SK-N-SH (cell line): ENCODE measurements at regions not wholly inside any gene's neighbourhood (a gene's known extent, or its start where the extent isn't known, plus 50 kb on each side); places are given as distances from the start of the nearest gene placed in this dataset.

Source experiments
- CTCF ChIA-PET: fragments of 300-600, 350-600 bp; formaldehyde crosslinking; extraction: SDS; loops from one replicate; lab custom pipeline; 2021; lab: Yijun Ruan, JAX
- POLR2A ChIA-PET: fragments of 350-600 bp; sonication (Branson Sonifier 250); formaldehyde crosslinking; extraction: SDS; loops from one replicate; lab custom pipeline; 2020; ENCODE audit warnings: antibody characterized with exemption, inconsistent platforms; lab: Yijun Ruan, JAX
- DNase-seq: peaks from one replicate; pipeline ENCODE4 v3.0.0; 2012
- H2AFZ ChIP-seq: fragments of 200-600 bp; sonication (generic); 2 replicates; pipeline ENCODE4 v1.8.1; 2016; ENCODE audit warnings: antibody characterized with exemption, mild to moderate bottlenecking, low read depth
- H3F3A ChIP-seq: fragments of 200-600 bp; sonication (generic); replicated peaks from 2 replicates; pipeline ENCODE3; 2016; ENCODE audit warnings: antibody characterized with exemption, mild to moderate bottlenecking; ENCODE audit not compliant: insufficient read depth
- H3K27ac ChIP-seq, 2 experiments: fragments of 200-500 bp in 1 of 2; fragments of 200-600 bp in 1 of 2; sonication (Bioruptor generic) in 1 of 2; sonication (generic), shearing (Covaris generic) in 1 of 2; 2 replicates each; pipeline versions ENCODE4 v1.5.1 to v1.6.1; 2014 to 2016; ENCODE audit warnings: low read depth in 2 of 2, inconsistent platforms in 1 of 2, low read length in 1 of 2, mild to moderate bottlenecking in 1 of 2, mixed read lengths in 1 of 2
- H3K27me3 ChIP-seq: fragments of 200-600 bp; sonication (generic), shearing (Covaris generic); 2 replicates; pipeline ENCODE4 v1.6.1; 2016; ENCODE audit warnings: mixed run types; ENCODE audit not compliant: insufficient read depth
- H3K36me3 ChIP-seq, 2 experiments: fragments of 200-500 bp in 1 of 2; fragments of 200-600 bp in 1 of 2; sonication (Bioruptor generic) in 1 of 2; sonication (generic) in 1 of 2; replicated peaks in 1 of 2; 2 replicates each; pipeline versions ENCODE3 to v1.5.1; 2014 to 2016; ENCODE audit warnings: low read length in 1 of 2, mild to moderate bottlenecking in 1 of 2; ENCODE audit not compliant: insufficient read depth in 2 of 2, control insufficient read depth in 1 of 2
- H3K4me1 ChIP-seq, 2 experiments: fragments of 200-500 bp in 1 of 2; fragments of 200-600 bp in 1 of 2; sonication (Bioruptor generic) in 1 of 2; sonication (generic), shearing (Covaris generic) in 1 of 2; 2 replicates each; pipeline versions ENCODE4 v1.5.1 to v1.6.1; 2014 to 2016; ENCODE audit warnings: low read depth in 1 of 2, low read length in 1 of 2, mixed run types in 1 of 2; ENCODE audit not compliant: insufficient read depth in 2 of 2, control insufficient read depth in 1 of 2
- H3K4me2 ChIP-seq: fragments of 200-600 bp; sonication (generic), shearing (Covaris generic); 2 replicates; pipeline ENCODE4 v1.6.1; 2017; ENCODE audit warnings: mixed run types
- H3K4me3 ChIP-seq, 2 experiments: fragments of 200-500 bp in 1 of 2; fragments of 200-600 bp in 1 of 2; sonication (Bioruptor generic) in 1 of 2; sonication (generic), shearing (Covaris generic) in 1 of 2; 2 replicates each; pipeline versions ENCODE4 v1.5.1 to v1.8.1; 2014 to 2016; ENCODE audit warnings: low read depth in 2 of 2, inconsistent platforms in 1 of 2, low read length in 1 of 2, mild to moderate bottlenecking in 1 of 2, mixed read lengths in 1 of 2, moderate library complexity in 1 of 2
- H3K79me2 ChIP-seq: fragments of 200-600 bp; sonication (generic); 2 replicates; pipeline ENCODE4 v1.8.1; 2017; ENCODE audit warnings: mild to moderate bottlenecking; ENCODE audit not compliant: insufficient read depth
- H3K9ac ChIP-seq: fragments of 200-600 bp; sonication (generic); 2 replicates; pipeline ENCODE4 v1.6.1; 2017; ENCODE audit warnings: mixed run types
- H3K9me2 ChIP-seq: fragments of 200-600 bp; sonication (generic); 2 replicates; pipeline ENCODE4 v1.6.1; 2017; ENCODE audit warnings: mixed run types
- H3K9me3 ChIP-seq: fragments of 200-600 bp; sonication (generic); 2 replicates; pipeline ENCODE4 v1.6.1; 2017; ENCODE audit warnings: mixed run types, mild to moderate bottlenecking, moderate library complexity
- H4K20me1 ChIP-seq: fragments of 200-600 bp; sonication (generic); 2 replicates; pipeline ENCODE4 v1.6.1; 2017; ENCODE audit warnings: mild to moderate bottlenecking, mixed run types; ENCODE audit not compliant: insufficient read depth
- CHD2 ChIP-seq: fragments of 150-350 bp; IDR thresholded peaks from 2 replicates; pipeline ENCODE4 v1.6.1; 2018; ENCODE audit warnings: low read length; ENCODE audit not compliant: partially characterized antibody
- CTCF ChIP-seq: fragments of 200-600 bp; sonication (generic); IDR thresholded peaks from 2 replicates; pipeline ENCODE4 v1.6.1; 2017; ENCODE audit warnings: antibody characterized with exemption, mild to moderate bottlenecking, moderate library complexity
- EP300 ChIP-seq, 2 experiments: IDR thresholded peaks; 2 replicates each; pipeline versions ENCODE4 v1.4.0 to v1.6.1; 2012; ENCODE audit warnings: borderline replicate concordance in 1 of 2, low read depth in 1 of 2, low read length in 1 of 2
- FOXM1 ChIP-seq: IDR thresholded peaks from 2 replicates; pipeline ENCODE4 v1.4.0; 2012; ENCODE audit warnings: low read depth, mild to moderate bottlenecking
- IRF3 ChIP-seq: fragments of 150-350 bp; IDR thresholded peaks from 2 replicates; pipeline ENCODE4 v1.6.1; 2016; ENCODE audit warnings: mild to moderate bottlenecking, low read depth, low read length
- MAX ChIP-seq: IDR thresholded peaks from 2 replicates; pipeline ENCODE4 v1.4.0; 2012; ENCODE audit warnings: low read depth
- MEF2A ChIP-seq: IDR thresholded peaks from 2 replicates; pipeline ENCODE4 v1.4.0; 2012; ENCODE audit warnings: low read depth, borderline replicate concordance
- MXI1 ChIP-seq: IDR thresholded peaks from 2 replicates; pipeline ENCODE4 v1.6.1; 2012; ENCODE audit warnings: mild to moderate bottlenecking, low read depth, low read length, improper control_type of control experiment
- NFIC ChIP-seq: IDR thresholded peaks from 2 replicates; pipeline ENCODE4 v1.4.0; 2012; ENCODE audit warnings: borderline replicate concordance
- RAD21 ChIP-seq: IDR thresholded peaks from 2 replicates; pipeline ENCODE4 v1.6.1; 2012; ENCODE audit warnings: mild to moderate bottlenecking, low read length
- REST ChIP-seq: IDR thresholded peaks from 2 replicates; pipeline ENCODE4 v1.6.1; 2012; ENCODE audit warnings: mild to moderate bottlenecking, low read depth, low read length, moderate library complexity
- RFX5 ChIP-seq: IDR thresholded peaks from 2 replicates; pipeline ENCODE4 v1.6.1; 2012; ENCODE audit warnings: mild to moderate bottlenecking, improper control_type of control experiment, low read length
- SIN3A ChIP-seq: IDR thresholded peaks from 2 replicates; pipeline ENCODE4 v1.6.1; 2012; ENCODE audit warnings: low read depth, mild to moderate bottlenecking, low read length, moderate library complexity, borderline replicate concordance
- SMC3 ChIP-seq: IDR thresholded peaks from 2 replicates; pipeline ENCODE4 v1.6.1; 2012; ENCODE audit warnings: low read depth, low read length, improper control_type of control experiment
- TAF1 ChIP-seq: IDR thresholded peaks from 2 replicates; pipeline ENCODE4 v1.6.1; 2012; ENCODE audit warnings: low read depth, mild to moderate bottlenecking, low read length, moderate library complexity, borderline replicate concordance
- TCF12 ChIP-seq: IDR thresholded peaks from 2 replicates; pipeline ENCODE4 v1.4.0; 2012
- USF1 ChIP-seq: IDR thresholded peaks from 2 replicates; pipeline ENCODE4 v1.4.0; 2012; ENCODE audit warnings: low read depth, borderline replicate concordance
- USF2 ChIP-seq: fragments of 150-350 bp; IDR thresholded peaks from 2 replicates; pipeline ENCODE4 v1.6.1; 2017; ENCODE audit warnings: antibody characterized with exemption, low read length, low read depth, borderline replicate concordance
- WGBS: methylation state at CpG from one replicate; pipeline ENCODE4 v1.1.6; 2017; ENCODE audit warnings: low lambda C conversion rate; 5-methylcytosine and 5-hydroxymethylcytosine counted together

- H3K27me3 ChIP-seq = no peaks in the 10 kb centered on the region
- H3K4me2 ChIP-seq = no peak overlapping the region
- no peaks in the 10 kb centered on the region for H3K36me3 ChIP-seq
- no peak overlapping the region for H3K9ac ChIP-seq
- POLR2A ChIA-PET = no interaction called here
- no peak overlapping the region for H3K27ac ChIP-seq
- no peak overlapping the region for H3K4me3 ChIP-seq
- CTCF ChIA-PET = interaction anchor here (1.0 to 1.2 kb wide), 3 partner anchors 65 to 239 kb away, joined by 3 to 4 read pairs (median 3); no protein-coding TSS in a partner anchor
- no peak overlapping the region for H2AFZ ChIP-seq
- 31% methylated on average over 3 of the region's 3 CpGs for WGBS
- no peak for DNase-seq
- H3K9me2 ChIP-seq = no peaks in the 10 kb centered on the region
- peaks cover 0 to 13% of the 10 kb centered on the region in 2 experiments; a peak in 1 of 4 replicates for H3K4me1 ChIP-seq
- no peaks in the 10 kb centered on the region for H3K79me2 ChIP-seq
- no peaks in the 10 kb centered on the region for H4K20me1 ChIP-seq
- TF ChIP-seq FOXM1 (no peak), MEF2A (no peak), CTCF (no peak), SIN3A (no peak), EP300 (IDR thresholded peaks at IDR 0.05; ENCODE audit: borderline replicate concordance in 1 of 2, low read depth in 1 of 2, low read length in 1 of 2) (no peak), TAF1 (no peak), RFX5 (no peak), MXI1 (no peak), SMC3 (no peak), MAX (no peak)
- no peaks in the 10 kb centered on the region for H3K9me3 ChIP-seq
- no peaks in the 10 kb centered on the region for H3F3A ChIP-seq
Observed at GRCh38 chr17:34827008-34827407, 134.3 kb downstream of the CCT6B start.

GRCh38 chr17:34826332-34826731 is 134.9 kb downstream of the CCT6B start:
- POLR2A ChIA-PET = no interaction called here
- H3K36me3 ChIP-seq = no peaks in the 10 kb centered on the region
- DNase-seq = peak; percentile 28
- TF ChIP-seq NFIC (no peak), RAD21 (no peak), USF2 (no peak), SMC3 (no peak), IRF3 (no peak), CHD2 (no peak), MEF2A (no peak), USF1 (no peak), REST (no peak), TCF12 (no peak)

More at GRCh38 chr17:34826332-34826731, 134.9 kb downstream of the CCT6B start:
- H3K9me2 ChIP-seq = no peaks in the 10 kb centered on the region
- H3F3A ChIP-seq = no peaks in the 10 kb centered on the region
- H2AFZ ChIP-seq = no peak overlapping the region
- no peaks in the 10 kb centered on the region for H3K79me2 ChIP-seq
- no peak overlapping the region for H3K9ac ChIP-seq
- no peak overlapping the region for H3K4me2 ChIP-seq
- H3K4me1 ChIP-seq = peaks cover 0 to 17% of the 10 kb centered on the region in 2 experiments; a peak in 1 of 4 replicates
- no peak overlapping the region for H3K4me3 ChIP-seq
- no peaks in the 10 kb centered on the region for H3K9me3 ChIP-seq
- H3K27me3 ChIP-seq = no peaks in the 10 kb centered on the region
- WGBS = 9% methylated on average over 4 of the region's 4 CpGs
- CTCF ChIA-PET = interaction anchor here (1.0 to 1.2 kb wide), 3 partner anchors 66 to 239 kb away, joined by 3 to 4 read pairs (median 3); no protein-coding TSS in a partner anchor
- no peak overlapping the region for H3K27ac ChIP-seq
- no peaks in the 10 kb centered on the region for H4K20me1 ChIP-seq
